ENCODE measurements at regions not wholly inside any gene's neighbourhood (a gene's known extent, or its start where the extent isn't known, plus 50 kb on each side); places are given as distances from the start of the nearest gene placed in this dataset.

GRCh38 chr12:27907766-27908165 is 64.8 kb downstream of the PTHLH start:
- no peak for DNase-seq (ENCODE audit: low spot score)

- no peak for DNase-seq (ENCODE audit: low spot score)
Observed at GRCh38 chr12:27906658-27907473, 65.7 kb downstream of the PTHLH start.

DNA sequence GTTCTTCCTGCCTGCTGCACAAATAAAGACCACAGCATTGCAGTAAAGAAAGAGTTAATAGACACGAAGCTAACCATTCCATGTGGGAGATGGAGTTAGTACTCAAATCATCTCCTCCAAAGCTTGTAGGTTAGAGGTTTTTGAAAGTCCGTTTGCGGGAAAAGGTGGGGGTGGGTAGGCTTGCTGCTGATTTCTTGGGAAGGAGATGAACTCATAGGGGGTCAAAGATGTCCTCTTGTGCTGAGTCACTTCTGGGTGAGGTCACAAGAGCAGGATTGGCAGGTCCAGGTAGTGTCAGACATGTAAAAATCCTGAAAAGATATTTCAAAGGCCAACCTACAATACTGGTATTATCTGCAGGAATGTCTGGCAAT is 66.4 kb downstream of the PTHLH start:
- no peak for DNase-seq (ENCODE audit: low spot score)

DNA sequence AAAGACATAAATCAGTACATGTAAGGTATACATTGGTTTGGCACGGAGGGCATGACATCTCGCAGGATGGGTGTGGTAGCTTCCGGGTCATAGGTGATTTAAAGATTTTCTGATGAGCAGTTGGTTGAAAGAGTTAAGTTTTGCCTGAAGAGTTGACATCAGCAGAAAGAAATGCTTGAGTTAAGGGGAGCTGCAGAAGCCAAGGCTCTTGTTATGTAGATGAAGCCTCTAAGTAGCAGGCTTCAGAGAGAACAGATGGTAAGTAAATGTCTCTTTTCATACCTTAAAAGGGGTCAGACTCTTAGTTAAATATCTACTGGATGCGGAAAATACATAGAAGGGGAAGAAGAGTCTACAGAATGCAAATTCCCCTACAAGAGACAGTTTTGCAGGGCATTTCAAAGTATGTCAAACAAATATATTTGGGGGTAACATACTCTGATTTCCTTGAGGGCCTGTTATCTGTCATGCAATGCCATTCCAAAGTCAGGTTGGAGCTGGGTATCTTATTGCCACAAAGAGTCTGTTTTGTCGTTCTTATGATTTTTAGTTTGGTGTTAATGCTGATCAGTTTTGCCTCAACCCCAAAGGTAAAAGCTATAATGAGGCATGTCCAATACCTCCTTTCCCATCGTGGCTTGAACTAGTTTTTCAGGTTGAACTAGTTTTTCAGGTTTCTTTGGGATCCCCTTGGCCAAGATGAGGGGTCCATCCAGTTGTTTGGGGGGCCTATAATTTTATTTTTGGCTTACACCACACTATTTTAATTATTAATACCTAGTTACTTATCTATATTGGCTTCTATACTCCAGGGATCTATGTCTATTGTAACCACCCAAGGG is 67.0 kb downstream of the PTHLH start:
- no peak for DNase-seq (ENCODE audit: low spot score)

GRCh38 chr12:27902651-27903050 is 69.9 kb downstream of the PTHLH start:
- no peak for DNase-seq (ENCODE audit: low spot score)

DNA sequence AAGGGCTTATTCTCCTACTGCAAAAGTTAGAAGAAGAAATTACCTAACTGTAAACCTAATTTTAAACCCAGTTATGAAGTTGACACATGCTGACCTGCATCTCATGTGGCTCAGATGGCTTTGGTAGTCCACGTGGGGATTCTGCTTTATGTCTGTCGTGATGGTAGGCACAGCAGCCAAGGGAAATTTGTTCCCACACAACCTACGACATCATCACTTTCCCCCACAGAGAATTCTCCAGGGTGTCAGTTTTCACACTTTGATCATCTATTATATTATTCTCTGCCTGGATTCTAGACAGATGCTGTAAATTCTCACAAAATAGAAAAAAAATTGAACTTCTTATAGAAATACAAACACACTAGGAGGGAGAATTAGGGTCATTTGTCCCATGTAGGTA is 70.6 kb downstream of the PTHLH start:
- no peak for DNase-seq (ENCODE audit: low spot score)

- DNase-seq (ENCODE audit: low spot score): no peak
Observed at GRCh38 chr12:27900920-27901879, 71.3 kb downstream of the PTHLH start.

GRCh38 chr12:27899151-27899661 is 73.3 kb downstream of the PTHLH start:
- DNase-seq (ENCODE audit: low spot score): no peak

- DNase-seq (ENCODE audit: low spot score): no peak
Observed at GRCh38 chr12:27898022-27898421, 74.5 kb downstream of the PTHLH start.

DNA sequence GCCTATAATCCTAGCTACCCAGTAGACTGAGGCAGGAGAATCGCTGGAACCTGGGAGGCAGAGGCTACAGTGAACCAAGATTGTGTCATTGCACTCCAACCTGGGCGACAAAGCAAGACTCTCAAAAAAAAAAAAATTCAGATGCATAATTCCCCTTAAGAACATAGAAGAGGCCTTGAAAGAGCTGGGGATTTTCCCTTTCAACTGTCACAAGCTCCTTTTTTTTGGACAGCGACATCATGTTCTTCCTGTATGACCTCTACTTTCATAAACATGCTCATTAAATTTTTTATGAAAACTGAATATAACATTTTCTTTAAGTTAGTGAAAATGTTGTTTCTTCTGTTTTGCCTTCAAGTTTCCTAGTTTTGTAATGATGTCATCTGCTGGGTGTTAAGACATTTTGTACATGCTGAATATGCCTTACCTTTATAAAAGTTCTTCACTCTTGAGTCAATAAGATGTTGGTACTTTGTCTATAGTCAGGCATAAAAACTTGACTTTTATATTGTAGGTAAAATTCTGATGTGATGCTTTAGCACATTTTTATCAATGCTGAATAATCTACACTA is 76.0 kb downstream of the PTHLH start:
- DNase-seq (ENCODE audit: low spot score): no peak

DNA sequence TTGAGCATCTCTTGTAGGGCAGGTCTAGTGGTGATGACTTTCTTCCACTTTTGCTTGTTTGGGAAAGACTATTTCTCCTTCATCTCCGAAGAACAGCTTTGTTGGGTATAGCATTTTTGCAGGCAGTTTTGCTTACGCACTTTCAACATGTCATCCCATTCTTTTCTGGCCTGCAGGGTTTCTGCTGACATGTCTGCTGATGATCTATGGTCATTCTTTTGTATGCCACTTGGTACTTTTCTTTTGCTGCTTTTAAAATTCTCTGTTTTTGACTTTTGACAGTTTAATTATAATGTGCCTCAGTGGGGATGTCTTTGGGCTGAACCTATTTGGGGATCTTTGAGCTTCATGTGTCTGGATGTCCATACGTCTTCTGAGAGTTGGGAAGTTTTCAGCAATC is 78.2 kb downstream of the PTHLH start:
- no peak for DNase-seq (ENCODE audit: low spot score)

DNA sequence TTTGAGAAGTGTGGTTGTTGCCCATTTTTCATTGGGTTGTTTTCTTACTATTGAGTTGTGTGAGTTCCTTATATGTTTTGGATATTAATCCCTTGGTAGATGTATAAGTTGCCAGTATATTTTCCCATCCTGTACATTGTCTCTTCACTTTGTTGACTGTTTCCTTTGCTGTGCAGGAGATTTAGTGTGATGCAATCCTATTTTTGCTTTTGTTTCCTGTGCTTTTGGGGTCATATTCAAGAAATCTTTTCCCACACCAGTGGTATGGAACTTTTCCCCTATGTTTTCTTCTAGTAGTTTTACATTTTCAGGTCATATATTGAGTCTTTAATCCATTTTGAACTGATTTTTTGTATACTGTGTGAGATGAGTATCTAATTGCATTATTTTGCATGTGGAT is 92.8 kb downstream of the PTHLH start:
- DNase-seq (ENCODE audit: low spot score): no peak

- no peak for DNase-seq (ENCODE audit: low spot score)
Observed at GRCh38 chr12:27875677-27876076, 95.6 kb upstream of the MANSC4 start.

DNA sequence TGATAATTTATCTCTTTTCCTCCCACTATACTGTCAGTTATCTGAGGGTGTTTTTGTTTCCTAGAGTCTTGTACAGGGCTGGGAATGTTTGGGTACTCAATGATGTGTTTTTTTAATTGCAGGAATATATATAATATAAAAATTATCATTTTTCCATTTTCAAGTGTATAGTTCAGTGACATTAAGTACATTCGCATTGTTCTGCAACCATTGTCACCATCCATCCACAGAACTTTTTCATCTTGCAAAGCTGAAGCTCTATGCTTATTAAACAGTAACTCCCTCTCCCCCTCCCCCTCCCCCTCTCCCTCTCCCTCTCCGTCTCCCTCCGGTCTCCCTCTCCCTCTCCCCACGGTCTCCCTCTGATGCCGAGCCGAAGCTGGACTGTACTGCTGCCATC is 93.0 kb upstream of the MANSC4 start:
- no peak for DNase-seq (ENCODE audit: low spot score)

GRCh38 chr12:27871946-27872345 is 91.9 kb upstream of the MANSC4 start:
- DNase-seq (ENCODE audit: low spot score): no peak

- DNase-seq (ENCODE audit: low spot score): no peak
Observed at GRCh38 chr12:27870939-27871338, 90.9 kb upstream of the MANSC4 start.

GRCh38 chr12:27869567-27869966 is 89.5 kb upstream of the MANSC4 start:
- no peak for DNase-seq (ENCODE audit: low spot score)

DNA sequence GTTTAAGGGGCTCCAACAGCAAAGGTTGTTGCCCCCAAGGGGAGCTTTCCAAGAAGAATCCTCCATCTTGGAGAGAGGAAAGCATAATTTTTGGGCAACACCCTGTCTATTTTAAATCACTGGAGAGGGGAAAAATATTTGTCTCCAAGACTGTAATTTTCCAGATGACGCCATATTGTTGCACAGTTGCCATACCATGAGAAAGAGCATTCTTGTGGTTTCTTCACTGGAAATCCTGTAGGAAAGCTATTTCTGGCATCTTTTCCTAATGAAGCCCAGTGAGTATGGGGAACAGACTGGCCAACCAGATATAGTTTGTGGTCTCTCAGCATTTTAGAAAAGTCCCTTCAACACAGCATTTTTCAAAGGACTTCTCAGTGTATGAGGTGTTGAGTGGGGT is 88.1 kb upstream of the MANSC4 start:
- no peak for DNase-seq (ENCODE audit: low spot score)

DNA sequence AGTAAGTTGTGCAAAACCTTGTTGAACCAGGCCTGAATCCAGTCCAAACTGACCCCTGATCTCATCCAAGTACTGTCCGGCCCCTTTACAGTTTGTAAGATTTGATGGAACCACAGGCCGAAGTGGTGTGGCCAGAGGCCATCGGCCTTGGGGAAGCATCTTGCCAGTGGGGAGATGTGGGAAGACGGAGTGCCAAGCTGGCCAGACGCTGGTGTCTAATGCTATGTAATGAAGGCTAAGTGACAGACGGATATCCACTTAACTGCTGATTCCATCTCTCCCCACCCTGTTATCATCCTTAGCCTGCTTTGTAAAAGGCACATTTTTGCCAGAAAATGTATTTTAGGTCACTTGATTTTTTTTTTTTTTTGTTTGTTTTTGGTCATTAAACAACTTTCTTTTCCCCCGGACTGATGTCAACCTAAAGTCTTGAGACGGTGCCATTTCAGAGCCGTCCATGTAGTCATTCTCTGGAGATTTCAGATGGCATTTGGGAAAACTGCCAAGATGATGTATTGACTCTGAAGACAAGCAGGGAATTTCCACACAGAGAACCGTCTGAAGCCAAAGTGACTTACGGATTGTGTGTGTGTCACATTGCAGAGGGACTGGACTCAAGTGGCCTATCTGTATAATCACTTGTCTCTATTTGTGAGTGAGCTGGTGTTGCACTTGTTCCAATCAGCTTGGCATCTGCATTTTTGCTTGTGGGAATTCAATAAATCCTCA is 86.5 kb upstream of the MANSC4 start:
- DNase-seq (ENCODE audit: low spot score): no peak

GRCh38 chr12:27865421-27865820 is 85.4 kb upstream of the MANSC4 start:
- no peak for DNase-seq (ENCODE audit: low spot score)

DNA sequence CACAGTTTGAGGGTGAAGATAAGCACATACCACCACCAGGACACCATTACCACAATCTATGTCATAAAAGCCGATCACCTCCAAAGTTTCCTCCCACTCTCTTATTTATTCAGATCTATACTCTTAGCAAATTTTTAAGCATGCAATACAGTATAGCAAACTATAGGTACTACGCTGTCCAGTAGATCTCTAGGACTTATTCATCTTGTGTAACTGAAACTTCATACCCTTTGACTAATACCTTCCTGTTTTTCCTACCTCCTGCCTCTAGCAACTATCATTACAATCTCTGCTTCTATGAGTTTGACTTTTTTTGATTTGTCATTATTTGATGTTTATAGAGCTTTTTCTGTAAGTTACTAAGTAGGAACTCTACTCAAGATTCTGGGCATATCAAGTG is 84.5 kb upstream of the MANSC4 start:
- no peak for DNase-seq (ENCODE audit: low spot score)

Measured in ureter (tissue), 1 donor.